GM19397 (cell line): ENCODE measurements at regions not wholly inside any gene's neighbourhood (a gene's known extent, or its start where the extent isn't known, plus 50 kb on each side); places are given as distances from the start of the nearest gene placed in this dataset.

Source experiments
- ATAC-seq: cut with Tn5 transposase; IDR thresholded peaks from one replicate; pipeline ENCODE4 v1.9.1; 2021; ENCODE audit warnings: mild to moderate bottlenecking, moderate library complexity; ENCODE audit not compliant: unreplicated experiment

- no peak for ATAC-seq
These were observed 487.7 kb upstream of the BTBD3 start for GRCh38 chr20:11429889-11430519.

GRCh38 chr20:11430652-11431051 lies 487.0 kb upstream of the BTBD3 start:
- ATAC-seq: no peak

- ATAC-seq: no peak
These were observed 486.1 kb upstream of the BTBD3 start for GRCh38 chr20:11431621-11432020.

- ATAC-seq: no peak
These were observed 485.3 kb upstream of the BTBD3 start for GRCh38 chr20:11432407-11432806.

GRCh38 chr20:11436113-11436905 lies 481.4 kb upstream of the BTBD3 start:
- ATAC-seq: no peak

GRCh38 chr20:11437090-11437489 lies 480.6 kb upstream of the BTBD3 start:
- no peak for ATAC-seq

- no peak for ATAC-seq
These were observed 479.9 kb upstream of the BTBD3 start for GRCh38 chr20:11437611-11438380.

GRCh38 chr20:11438412-11438811 lies 479.3 kb upstream of the BTBD3 start:
- ATAC-seq: no peak

- ATAC-seq: no peak
These were observed 474.1 kb upstream of the BTBD3 start for GRCh38 chr20:11443382-11444119.

- ATAC-seq: no peak
These were observed 472.5 kb upstream of the BTBD3 start for GRCh38 chr20:11445161-11445560.

- no peak for ATAC-seq
These were observed 471.8 kb upstream of the BTBD3 start for GRCh38 chr20:11445891-11446290.

GRCh38 chr20:11447371-11448100 lies 470.2 kb upstream of the BTBD3 start:
- no peak for ATAC-seq

- no peak for ATAC-seq
These were observed 469.1 kb upstream of the BTBD3 start for GRCh38 chr20:11448554-11448953.

GRCh38 chr20:11451793-11452291 lies 465.9 kb upstream of the BTBD3 start:
- ATAC-seq: no peak

- no peak for ATAC-seq
These were observed 465.4 kb upstream of the BTBD3 start for GRCh38 chr20:11452326-11452725.

GRCh38 chr20:11453430-11453829 lies 464.3 kb upstream of the BTBD3 start:
- no peak for ATAC-seq

- ATAC-seq: no peak
These were observed 462.5 kb upstream of the BTBD3 start for GRCh38 chr20:11454966-11455799.

- ATAC-seq: no peak
These were observed 460.2 kb upstream of the BTBD3 start for GRCh38 chr20:11457488-11457887.
